H1 (cell line): ENCODE measurements at regions not wholly inside any gene's neighbourhood (a gene's known extent, or its start where the extent isn't known, plus 50 kb on each side); places are given as distances from the start of the nearest gene placed in this dataset.

Source experiments
- CTCF ChIA-PET: fragments of 300-600 bp; sonication (Branson Sonifier 250); formaldehyde crosslinking; loops from one replicate; lab custom pipeline; 2021; ENCODE audit not compliant: partially characterized antibody; lab: Charles Lee
- POLR2A ChIA-PET: fragments of 300-600 bp; sonication (Branson Sonifier 250); formaldehyde crosslinking; loops from one replicate; lab custom pipeline; 2021; ENCODE audit warnings: inconsistent platforms; ENCODE audit not compliant: partially characterized antibody; lab: Charles Lee
- DNase-seq, 2 experiments: peaks; one replicate each; pipeline versions ENCODE4 v3.0.0 to v3.0.0-alpha.2; 2010 to 2022; ENCODE audit warnings: low spot score in 2 of 2, low read depth in 1 of 2, mixed read lengths in 1 of 2
- FAIRE-seq: peaks from 2 replicates; lab custom pipeline; 2011; peaks lifted over from hg19 to GRCh38; lab: Jason Lieb, UNC
- H2AFZ ChIP-seq: 2 replicates; pipeline ENCODE4 v1.8.1; 2012; ENCODE audit warnings: low read length, inconsistent platforms
- H2AK5ac ChIP-seq: 2 replicates; pipeline ENCODE4 v1.6.1; 2013; ENCODE audit warnings: low read depth, low read length
- H2BK120ac ChIP-seq: replicated peaks from 2 replicates; pipeline ENCODE3; 2013; ENCODE audit warnings: low read depth, low read length, inconsistent platforms
- H2BK12ac ChIP-seq: 2 replicates; pipeline ENCODE4 v1.6.1; 2013; ENCODE audit warnings: low read depth, low read length
- H2BK15ac ChIP-seq: 2 replicates; pipeline ENCODE4 v1.6.1; 2013; ENCODE audit warnings: low read length
- H2BK20ac ChIP-seq: 2 replicates; pipeline ENCODE4 v1.6.1; 2013; ENCODE audit warnings: low read length
- H2BK5ac ChIP-seq: 2 replicates; pipeline ENCODE4 v1.6.1; 2013; ENCODE audit warnings: low read depth, low read length
- H3K14ac ChIP-seq: 2 replicates; pipeline ENCODE4 v1.6.1; 2013; ENCODE audit warnings: inconsistent platforms; ENCODE audit not compliant: insufficient read length
- H3K18ac ChIP-seq: 2 replicates; pipeline ENCODE4 v1.6.1; 2013; ENCODE audit warnings: low read length; ENCODE audit errors: extremely low read depth
- H3K23ac ChIP-seq: 2 replicates; pipeline ENCODE4 v1.6.1; 2013; ENCODE audit warnings: inconsistent platforms; ENCODE audit not compliant: insufficient read length
- H3K23me2 ChIP-seq: 2 replicates; pipeline ENCODE4 v1.6.1; 2013; ENCODE audit warnings: low read depth, low read length
- H3K27ac ChIP-seq: 2 replicates; pipeline ENCODE4 v1.6.1; 2011; ENCODE audit warnings: low read depth, low read length, inconsistent platforms
- H3K27me3 ChIP-seq, 4 experiments: replicated peaks in 1 of 4; 1 replicate in 1 of 4; 2 replicates in 3 of 4; pipeline versions ENCODE4 v1.6.1 to v1.8.1; 2011 to 2013; ENCODE audit warnings: low read length in 3 of 4, mild to moderate bottlenecking in 3 of 4, inconsistent platforms in 2 of 4, mixed read lengths in 2 of 4, moderate library complexity in 1 of 4; ENCODE audit not compliant: control insufficient read depth in 3 of 4, insufficient read depth in 3 of 4; ENCODE audit errors: extremely low read depth in 1 of 4
- H3K36me3 ChIP-seq, 4 experiments: 2 replicates each; pipeline versions ENCODE4 v1.6.1 to v1.8.1; 2011 to 2013; ENCODE audit warnings: mild to moderate bottlenecking in 4 of 4, low read length in 3 of 4, moderate library complexity in 2 of 4, control low read depth in 1 of 4, inconsistent platforms in 1 of 4; ENCODE audit not compliant: insufficient read depth in 4 of 4, control insufficient read depth in 2 of 4
- H3K4ac ChIP-seq: replicated peaks from 2 replicates; pipeline ENCODE3; 2013; ENCODE audit warnings: low read length, low read depth, mixed read lengths, inconsistent platforms; ENCODE audit not compliant: insufficient read length
- H3K4me1 ChIP-seq, 4 experiments: replicated peaks in 1 of 4; 1 replicate in 1 of 4; 2 replicates in 3 of 4; pipeline versions ENCODE4 v1.6.1 to v1.8.1; 2011 to 2013; ENCODE audit warnings: low read length in 3 of 4, inconsistent platforms in 2 of 4, mixed read lengths in 1 of 4; ENCODE audit not compliant: insufficient read depth in 4 of 4, control insufficient read depth in 3 of 4
- H3K4me2 ChIP-seq, 2 experiments: 2 replicates each; pipeline versions ENCODE4 v1.6.1 to v1.8.1; 2011 to 2013; ENCODE audit warnings: low read depth in 2 of 2, low read length in 2 of 2, control low read depth in 1 of 2, inconsistent platforms in 1 of 2, mild to moderate bottlenecking in 1 of 2; ENCODE audit not compliant: insufficient read depth in 1 of 2
- H3K4me3 ChIP-seq, 4 experiments: fragments of 200-600, 300-600 bp in 1 of 4; sonication (generic), shearing (Covaris generic), sonication (Bioruptor Twin) in 1 of 4; 2 replicates each; pipeline versions ENCODE4 v1.5.1 to v1.8.1; 2011 to 2016; ENCODE audit warnings: low read length in 4 of 4, low read depth in 3 of 4, control low read depth in 2 of 4, inconsistent platforms in 2 of 4, mild to moderate bottlenecking in 2 of 4, mixed read lengths in 1 of 4, moderate library complexity in 1 of 4; ENCODE audit not compliant: insufficient read depth in 2 of 4; ENCODE audit errors: extremely low read depth in 1 of 4
- H3K56ac ChIP-seq: replicated peaks from 2 replicates; pipeline ENCODE3; 2013; ENCODE audit warnings: low read depth, mild to moderate bottlenecking, mixed read lengths, low read length, inconsistent platforms; ENCODE audit not compliant: insufficient read length
- H3K79me1 ChIP-seq: 2 replicates; pipeline ENCODE4 v1.6.1; 2013; ENCODE audit warnings: low read depth, low read length, control low read depth
- H3K79me2 ChIP-seq, 2 experiments: 2 replicates each; pipeline versions ENCODE4 v1.6.1 to v1.8.1; 2012 to 2013; ENCODE audit warnings: low read length in 2 of 2, mild to moderate bottlenecking in 2 of 2, inconsistent platforms in 1 of 2; ENCODE audit not compliant: insufficient read depth in 2 of 2, control insufficient read depth in 1 of 2
- H3K9ac ChIP-seq, 4 experiments: replicated peaks in 1 of 4; 1 replicate in 1 of 4; 2 replicates in 3 of 4; pipeline versions ENCODE4 v1.6.1 to v1.8.1; 2011 to 2013; ENCODE audit warnings: low read depth in 3 of 4, low read length in 3 of 4, control low read depth in 2 of 4, mild to moderate bottlenecking in 2 of 4, moderate library complexity in 2 of 4, inconsistent platforms in 1 of 4; ENCODE audit errors: extremely low read depth in 1 of 4
- H3K9me3 ChIP-seq, 2 experiments: 2 replicates each; pipeline versions ENCODE4 v1.6.1 to v1.8.1; 2012 to 2013; ENCODE audit warnings: mild to moderate bottlenecking in 2 of 2, moderate library complexity in 2 of 2, control low read depth in 1 of 2, inconsistent platforms in 1 of 2, low read depth in 1 of 2, low read length in 1 of 2, mixed read lengths in 1 of 2; ENCODE audit not compliant: insufficient read depth in 2 of 2
- H4K20me1 ChIP-seq, 2 experiments: replicated peaks in 1 of 2; 2 replicates each; pipeline versions ENCODE3 to v1.8.1; 2011 to 2013; ENCODE audit warnings: inconsistent platforms in 2 of 2, low read length in 2 of 2, mild to moderate bottlenecking in 1 of 2; ENCODE audit not compliant: insufficient read depth in 2 of 2, control insufficient read depth in 1 of 2
- H4K5ac ChIP-seq: 2 replicates; pipeline ENCODE4 v1.6.1; 2013; ENCODE audit warnings: low read length, low read depth, mixed read lengths, inconsistent platforms; ENCODE audit not compliant: insufficient read length
- H4K8ac ChIP-seq: 2 replicates; pipeline ENCODE4 v1.8.0; 2013; ENCODE audit warnings: mild to moderate bottlenecking, moderate library complexity, low read length, inconsistent platforms; ENCODE audit not compliant: insufficient read depth; ENCODE audit errors: extremely low read depth
- H4K91ac ChIP-seq: replicated peaks from 2 replicates; pipeline ENCODE3; 2013; ENCODE audit warnings: low read length, mixed read lengths, inconsistent platforms; ENCODE audit not compliant: insufficient read length
- BRCA1 ChIP-seq: IDR thresholded peaks from 2 replicates; pipeline ENCODE4 v1.6.1; 2012; ENCODE audit warnings: low read depth, low read length, improper control_type of control experiment
- CEBPB ChIP-seq: IDR thresholded peaks from 2 replicates; pipeline ENCODE4 v1.6.1; 2012; ENCODE audit warnings: low read depth, low read length
- JUN ChIP-seq: IDR thresholded peaks from 2 replicates; pipeline ENCODE4 v1.6.1; 2011; ENCODE audit warnings: low read depth, mild to moderate bottlenecking, improper control_type of control experiment, low read length
- JUND ChIP-seq: IDR thresholded peaks from 2 replicates; pipeline ENCODE4 v1.6.1; 2011; ENCODE audit warnings: mild to moderate bottlenecking, improper control_type of control experiment, low read length
- RNF2 ChIP-seq: fragments of 200-900, 300-1000 bp; sonication (generic); IDR thresholded peaks from 2 replicates; pipeline ENCODE4 v1.7.1; 2016; ENCODE audit warnings: borderline replicate concordance, low read depth, mild to moderate bottlenecking, antibody characterized with exemption, low read length; ENCODE audit not compliant: poor library complexity, severe bottlenecking; ENCODE audit errors: missing control alignments
- SIX5 ChIP-seq: IDR thresholded peaks from 2 replicates; pipeline ENCODE4 v1.6.1; 2011; ENCODE audit warnings: mild to moderate bottlenecking, low read depth, low read length
- TBP ChIP-seq: IDR thresholded peaks from 2 replicates; pipeline ENCODE4 v1.6.1; 2011; ENCODE audit warnings: low read depth, low read length, improper control_type of control experiment
- WGBS, 2 experiments: shearing (Covaris generic) in 1 of 2; methylation state at CpG; one replicate each; pipeline versions ENCODE4 v1.1.6 to v1.1.7; 2013 to 2015; ENCODE audit warnings: low lambda C conversion rate in 2 of 2, mixed read lengths in 2 of 2, inconsistent platforms in 1 of 2, low coverage in 1 of 2, missing lambda C conversion rate in 1 of 2; ENCODE audit not compliant: insufficient replicate concordance in 2 of 2, insufficient coverage in 1 of 2, insufficient read length in 1 of 2; ENCODE audit errors: extremely low coverage in 1 of 2, missing lambda C conversion rate in 1 of 2; 5-methylcytosine and 5-hydroxymethylcytosine counted together

DNA sequence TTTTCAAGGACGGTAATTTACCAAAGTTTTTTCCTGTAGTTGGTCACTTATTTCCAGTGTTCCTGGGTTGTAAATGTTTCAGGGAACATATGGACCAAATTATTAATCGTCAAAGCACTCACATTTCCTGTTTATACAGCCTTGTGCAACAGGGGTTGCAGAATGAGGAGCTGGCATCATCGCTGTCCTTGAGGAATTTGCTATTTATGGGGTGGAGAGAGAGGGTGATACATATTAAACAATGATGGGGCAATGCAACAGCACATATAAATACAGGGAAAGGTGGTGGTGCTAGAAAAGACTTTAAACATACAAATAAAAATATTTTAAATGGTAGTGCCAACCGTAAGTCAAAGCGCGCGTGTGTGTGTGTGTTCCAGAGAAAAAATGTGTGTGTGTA lies 369.8 kb downstream of the NPHP4 start:
- H3K79me1 ChIP-seq, result no peaks in the 10 kb centered on the region
- no peak overlapping the region for H3K4me3 ChIP-seq
- no peaks in the 10 kb centered on the region for H3K9me3 ChIP-seq
- no peak overlapping the region for H2AFZ ChIP-seq
- no peak overlapping the region for H3K18ac ChIP-seq
- H2BK12ac ChIP-seq, result no peak overlapping the region
- no peaks in the 10 kb centered on the region for H3K79me2 ChIP-seq
- no peaks in the 10 kb centered on the region for H4K20me1 ChIP-seq
- DNase-seq (no peak), FAIRE-seq (no peak)
- H2BK120ac ChIP-seq, result no peak overlapping the region
- ChIA-PET POLR2A (no interaction called here), CTCF (interaction anchor here (1.2 to 5.1 kb wide), 4 partner anchors 8 to 123 kb away, joined by 3 to 36 read pairs (median 8); no protein-coding TSS in a partner anchor)
- H4K5ac ChIP-seq, result no peak overlapping the region
- no peak overlapping the region for H3K56ac ChIP-seq
- TF ChIP-seq JUND (no peak), CEBPB (no peak), SIX5 (no peak), RNF2 (no peak), BRCA1 (no peak), TBP (no peak), JUN (no peak)
- H3K4me1 ChIP-seq, result peaks cover 0 to 3% (median 0%) of the 10 kb centered on the region in 4 experiments; a peak in 2 of 7 replicates
- no peak overlapping the region for H2AK5ac ChIP-seq
- H3K4ac ChIP-seq, result no peak overlapping the region
- no peak overlapping the region for H3K23ac ChIP-seq
- H3K14ac ChIP-seq, result no peak overlapping the region
- no peak overlapping the region for H2BK15ac ChIP-seq
- no peak overlapping the region for H3K9ac ChIP-seq
- H3K27me3 ChIP-seq, result no peaks in the 10 kb centered on the region; a peak in 1 of 7 replicates
- no peak overlapping the region for H3K4me2 ChIP-seq
- no peak overlapping the region for H4K8ac ChIP-seq
- H4K91ac ChIP-seq, result no peak overlapping the region
- no peak overlapping the region for H2BK20ac ChIP-seq
- no peak overlapping the region for H2BK5ac ChIP-seq
- no peak overlapping the region for H3K27ac ChIP-seq
- 95% methylated on average over 7 of the region's 7 CpGs; no CpG with 5 or more reads in 1 of the 2 experiments for WGBS, 2 experiments
- no peaks in the 10 kb centered on the region for H3K36me3 ChIP-seq
- H3K23me2 ChIP-seq, result no peaks in the 10 kb centered on the region
